Transverse colon (tissue), 4 donors: ENCODE measurements at regions not wholly inside any gene's neighbourhood (a gene's known extent, or its start where the extent isn't known, plus 50 kb on each side); places are given as distances from the start of the nearest gene placed in this dataset.

ENCODE experiments used
- POLR2A ChIP-seq: fragments of 450-650 bp; IDR thresholded peaks from one replicate; pipeline ENCODE4 v1.6.1; 2016; ENCODE audit warnings: antibody characterized with exemption, mild to moderate bottlenecking, moderate library complexity
- POLR2AphosphoS5 ChIP-seq, 3 donors: sonication (generic); formaldehyde crosslinking; IDR thresholded peaks; one replicate each; pipeline ENCODE4 v1.6.1; 2016; ENCODE audit warnings: antibody characterized with exemption in 3 of 3
- TF ChIP-seq, protein P1 (sequence below), 5 experiments: fragments of 200-600 bp in 3 of 5; fragments of 450-650 bp in 2 of 5; sonication (generic) in 3 of 5; IDR thresholded peaks; 1 replicate in 2 of 5; 2 replicates in 3 of 5; pipeline ENCODE4 v1.5.1; 2016 to 2017; ENCODE audit warnings: antibody characterized with exemption in 5 of 5, inconsistent platforms in 3 of 5, mild to moderate bottlenecking in 2 of 5, moderate library complexity in 1 of 5

DNA sequence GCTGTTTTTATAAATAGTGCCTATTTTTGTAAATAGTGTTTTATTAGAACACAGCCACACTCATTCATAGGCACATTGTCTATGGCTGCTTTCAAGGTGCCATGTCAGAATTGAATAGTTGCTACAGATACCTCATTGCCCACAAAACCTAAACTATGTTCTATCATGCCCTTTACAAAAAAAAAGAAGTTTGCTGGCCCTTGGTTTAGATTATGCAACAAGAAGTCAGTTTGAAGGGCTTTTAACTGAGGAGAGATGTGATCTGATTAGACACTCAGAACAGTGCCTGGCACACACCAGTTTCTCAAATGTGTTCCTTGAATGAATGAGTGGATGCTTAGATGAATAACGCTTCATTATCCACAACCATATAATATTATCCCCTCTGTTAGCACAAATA is 366.1 kb downstream of the MAFB start:
- TF ChIP-seq, protein P1, sequence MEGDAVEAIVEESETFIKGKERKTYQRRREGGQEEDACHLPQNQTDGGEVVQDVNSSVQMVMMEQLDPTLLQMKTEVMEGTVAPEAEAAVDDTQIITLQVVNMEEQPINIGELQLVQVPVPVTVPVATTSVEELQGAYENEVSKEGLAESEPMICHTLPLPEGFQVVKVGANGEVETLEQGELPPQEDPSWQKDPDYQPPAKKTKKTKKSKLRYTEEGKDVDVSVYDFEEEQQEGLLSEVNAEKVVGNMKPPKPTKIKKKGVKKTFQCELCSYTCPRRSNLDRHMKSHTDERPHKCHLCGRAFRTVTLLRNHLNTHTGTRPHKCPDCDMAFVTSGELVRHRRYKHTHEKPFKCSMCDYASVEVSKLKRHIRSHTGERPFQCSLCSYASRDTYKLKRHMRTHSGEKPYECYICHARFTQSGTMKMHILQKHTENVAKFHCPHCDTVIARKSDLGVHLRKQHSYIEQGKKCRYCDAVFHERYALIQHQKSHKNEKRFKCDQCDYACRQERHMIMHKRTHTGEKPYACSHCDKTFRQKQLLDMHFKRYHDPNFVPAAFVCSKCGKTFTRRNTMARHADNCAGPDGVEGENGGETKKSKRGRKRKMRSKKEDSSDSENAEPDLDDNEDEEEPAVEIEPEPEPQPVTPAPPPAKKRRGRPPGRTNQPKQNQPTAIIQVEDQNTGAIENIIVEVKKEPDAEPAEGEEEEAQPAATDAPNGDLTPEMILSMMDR (IDR thresholded peaks at IDR 0.05) = no peak
- no peak for TF ChIP-seq POLR2AphosphoS5 (IDR thresholded peaks at IDR 0.05)
- TF ChIP-seq POLR2A = no peak
